Keratinocyte (primary cell): ENCODE measurements at regions not wholly inside any gene's neighbourhood (a gene's known extent, or its start where the extent isn't known, plus 50 kb on each side); places are given as distances from the start of the nearest gene placed in this dataset.
"Not testable (repeated sequence)": the region's sequence is repeated elsewhere in the genome, so short reads cannot be mapped to it uniquely, and the experiment has no call there.

Source experiments
- DNase-seq: peaks from one replicate; pipeline ENCODE4 v3.0.0-alpha.2; 2011; ENCODE audit warnings: low read depth, missing footprints, low spot score
- FAIRE-seq: peaks from 2 replicates; lab custom pipeline; 2011; peaks lifted over from hg19 to GRCh38; lab: Jason Lieb, UNC
- H2AFZ ChIP-seq: 2 replicates; pipeline ENCODE4 v1.6.0; 2012; ENCODE audit warnings: low read length, control low read depth, inconsistent platforms; ENCODE audit not compliant: control insufficient read depth
- H3K27ac ChIP-seq: 2 replicates; pipeline ENCODE4 v1.5.1; 2011; ENCODE audit warnings: low read length; ENCODE audit not compliant: control insufficient read depth, insufficient read depth
- H3K27me3 ChIP-seq: 3 replicates; pipeline ENCODE4 v1.6.0; 2011; ENCODE audit warnings: low read length; ENCODE audit not compliant: control insufficient read depth, insufficient read depth; ENCODE audit errors: extremely low read depth
- H3K36me3 ChIP-seq, 2 experiments: 2 replicates in 1 of 2; 3 replicates in 1 of 2; pipeline ENCODE4 v1.5.1; 2011; ENCODE audit warnings: low read length in 2 of 2, mild to moderate bottlenecking in 1 of 2; ENCODE audit not compliant: control insufficient read depth in 2 of 2, insufficient read depth in 2 of 2; ENCODE audit errors: extremely low read depth in 1 of 2
- H3K4me1 ChIP-seq: 3 replicates; pipeline ENCODE4 v1.5.1; 2011; ENCODE audit warnings: low read length; ENCODE audit not compliant: control insufficient read depth, insufficient read depth; ENCODE audit errors: extremely low read depth
- H3K4me2 ChIP-seq: 3 replicates; pipeline ENCODE4 v1.6.0; 2011; ENCODE audit warnings: low read depth, low read length; ENCODE audit not compliant: control insufficient read depth, insufficient read depth; ENCODE audit errors: extremely low read depth
- H3K4me3 ChIP-seq, 3 experiments: fragments of 200-600 bp in 1 of 3; sonication (generic) in 1 of 3; 2 replicates in 2 of 3; 3 replicates in 1 of 3; pipeline ENCODE4 v1.5.1; 2011 to 2016; ENCODE audit warnings: low read length in 3 of 3, mild to moderate bottlenecking in 3 of 3, control low read depth in 2 of 3, inconsistent platforms in 1 of 3, low read depth in 1 of 3, mixed read lengths in 1 of 3, mixed run types in 1 of 3, moderate library complexity in 1 of 3; ENCODE audit not compliant: control insufficient read depth in 2 of 3, insufficient read depth in 2 of 3; ENCODE audit errors: extremely low read depth in 1 of 3
- H3K79me2 ChIP-seq: 2 replicates; pipeline ENCODE4 v1.6.0; 2012; ENCODE audit warnings: low read length; ENCODE audit not compliant: control insufficient read depth, insufficient read depth
- H3K9ac ChIP-seq: 3 replicates; pipeline ENCODE4 v1.6.0; 2011; ENCODE audit warnings: low read length; ENCODE audit not compliant: control insufficient read depth, insufficient read depth; ENCODE audit errors: extremely low read depth
- H3K9me1 ChIP-seq: 3 replicates; pipeline ENCODE4 v1.6.0; 2011; ENCODE audit warnings: low read length; ENCODE audit not compliant: control insufficient read depth, insufficient read depth; ENCODE audit errors: extremely low read depth
- H3K9me3 ChIP-seq: 2 replicates; pipeline ENCODE4 v1.5.1; 2012; ENCODE audit warnings: low read depth, low read length; ENCODE audit not compliant: control insufficient read depth
- H4K20me1 ChIP-seq: 3 replicates; pipeline ENCODE4 v1.6.0; 2011; ENCODE audit warnings: low read length; ENCODE audit not compliant: control insufficient read depth, insufficient read depth; ENCODE audit errors: extremely low read depth
- CTCF ChIP-seq, 3 experiments: IDR thresholded peaks in 1 of 3; conservative IDR thresholded peaks in 1 of 3; optimal IDR thresholded peaks in 1 of 3; 2 replicates in 2 of 3; 3 replicates in 1 of 3; pipeline versions ENCODE3 to v1.5.1; 2011; ENCODE audit warnings: low read length in 3 of 3, mild to moderate bottlenecking in 3 of 3, moderate library complexity in 2 of 3, control low read depth in 1 of 3, inconsistent platforms in 1 of 3; ENCODE audit not compliant: insufficient read depth in 2 of 3; ENCODE audit errors: extremely low read depth in 1 of 3
- EZH2 ChIP-seq: IDR thresholded peaks from one replicate; pipeline ENCODE4 v1.6.1; 2012; ENCODE audit warnings: inconsistent platforms, mild to moderate bottlenecking, low read length, moderate library complexity
- dilution Hi-C: fragments of 300-500 bp; cut with MboI; formaldehyde crosslinking; loops from one replicate; pipeline ENCODE4 v1.7.0; 2020; ENCODE audit warnings: low sequenced_read_pairs; ENCODE audit not compliant: extremely low pct_ligation_motif_present

- Histone ChIP-seq H3K9me3 (peaks cover 1% of the 10 kb centered on the region), H3K4me2 (no peak overlapping the region), H3K27ac (no peak overlapping the region), H3K36me3 (no peaks in the 10 kb centered on the region), H3K79me2 (no peaks in the 10 kb centered on the region), H3K4me3 (no peak overlapping the region), H2AFZ (no peak overlapping the region), H4K20me1 (no peaks in the 10 kb centered on the region), H3K27me3 (no peaks in the 10 kb centered on the region), H3K9ac (no peak overlapping the region), H3K9me1 (no peaks in the 10 kb centered on the region), H3K4me1 (no peaks in the 10 kb centered on the region)
- dilution Hi-C loops, result no loop called here
- DNase-seq, result no peak
- no peak for FAIRE-seq
- TF ChIP-seq EZH2, result no peak
- TF ChIP-seq CTCF (optimal IDR thresholded peaks at IDR 0.05 in 1 of 3, IDR thresholded peaks at IDR 0.05 in 1 of 3, conservative IDR thresholded peaks at IDR 0.05 in 1 of 3; ENCODE audit: extremely low read depth in 1 of 3, insufficient read depth in 2 of 3, low read length in 3 of 3), result no peak
These were observed 409.4 kb upstream of the ADGRB3 start for GRCh38 chr6:68225729-68226128.

- no peak overlapping the region for H3K27ac ChIP-seq
- H3K79me2 ChIP-seq, result no peaks in the 10 kb centered on the region
- no peaks in the 10 kb centered on the region for H3K36me3 ChIP-seq
- no peaks in the 10 kb centered on the region for H3K4me1 ChIP-seq
- no peak for DNase-seq
- no peaks in the 10 kb centered on the region for H3K27me3 ChIP-seq
- TF ChIP-seq EZH2 (no peak), CTCF (optimal IDR thresholded peaks at IDR 0.05 in 1 of 3, IDR thresholded peaks at IDR 0.05 in 1 of 3, conservative IDR thresholded peaks at IDR 0.05 in 1 of 3; ENCODE audit: extremely low read depth in 1 of 3, insufficient read depth in 2 of 3, low read length in 3 of 3) (no peak)
- no peaks in the 10 kb centered on the region for H3K9me1 ChIP-seq
- H3K4me2 ChIP-seq, result no peak overlapping the region
- H2AFZ ChIP-seq, result no peak overlapping the region
- dilution Hi-C loops, result no loop called here
- no peaks in the 10 kb centered on the region for H3K9me3 ChIP-seq
- H4K20me1 ChIP-seq, result no peaks in the 10 kb centered on the region
- no peak overlapping the region for H3K9ac ChIP-seq
- H3K4me3 ChIP-seq, result no peak overlapping the region
- no peak for FAIRE-seq
These were observed 423.8 kb upstream of the ADGRB3 start for GRCh38 chr6:68211242-68211795.

GRCh38 chr6:68207612-68208011 lies 427.5 kb upstream of the ADGRB3 start:
- H4K20me1 ChIP-seq, H3K4me1 ChIP-seq, H3K79me2 ChIP-seq, DNase-seq, H3K27me3 ChIP-seq, H3K36me3 ChIP-seq, H3K9me3 ChIP-seq, FAIRE-seq, dilution Hi-C loops, H3K9ac ChIP-seq, H3K27ac ChIP-seq, H3K4me2 ChIP-seq, H3K9me1 ChIP-seq, H2AFZ ChIP-seq, H3K4me3 ChIP-seq: not testable (repeated sequence)
